Naive thymus-derived CD8-positive, alpha-beta T cell (primary cell): ENCODE measurements at regions not wholly inside any gene's neighbourhood (a gene's known extent, or its start where the extent isn't known, plus 50 kb on each side); places are given as distances from the start of the nearest gene placed in this dataset.

Source experiments
- ATAC-seq, 2 donors: fragments of 150-1000 bp; cut with Tn5 transposase in 1 of 2; sonication (Bioruptor Pico), chemical (Tn5 transposase) in 1 of 2; 1 replicate in 1 of 2; 2 replicates in 1 of 2; pipeline ENCODE4 v1.10.0; 2021; ENCODE audit warnings: mild to moderate bottlenecking in 2 of 2, moderate library complexity in 2 of 2
- POLR2A ChIA-PET: fragments of 350-600 bp; sonication (Branson Sonifier 250); formaldehyde crosslinking; loops from one replicate; lab custom pipeline; 2021; ENCODE audit warnings: antibody characterized with exemption; lab: Charles Lee
- DNase-seq, 10 donors: peaks; one replicate each; pipeline versions ENCODE4 v3.0.0 to v3.0.0-alpha.2; 2020 to 2022
- H3K27ac Mint-ChIP-seq, 10 donors: one replicate each; pipeline ENCODE4 v1.8.0; 2020 to 2022; ENCODE audit warnings: mild to moderate bottlenecking in 10 of 10, mixed read lengths in 10 of 10, moderate library complexity in 4 of 10, inconsistent platforms in 1 of 10
- H3K27me3 Mint-ChIP-seq, 5 donors: one replicate each; pipeline ENCODE4 v1.8.0; 2021 to 2022; ENCODE audit warnings: mixed read lengths in 5 of 5
- H3K36me3 Mint-ChIP-seq, 3 donors: one replicate each; pipeline ENCODE4 v1.8.0; 2020 to 2022; ENCODE audit warnings: mixed read lengths in 3 of 3, mild to moderate bottlenecking in 2 of 3, inconsistent platforms in 1 of 3
- H3K4me1 Mint-ChIP-seq, 4 donors: one replicate each; pipeline ENCODE4 v1.8.0; 2021 to 2022; ENCODE audit warnings: mixed read lengths in 4 of 4
- H3K4me3 Mint-ChIP-seq, 10 donors: one replicate each; pipeline ENCODE4 v1.8.0; 2020 to 2022; ENCODE audit warnings: mild to moderate bottlenecking in 10 of 10, mixed read lengths in 10 of 10, moderate library complexity in 6 of 10, inconsistent platforms in 1 of 10
- H3K9me3 Mint-ChIP-seq, 9 donors: one replicate each; pipeline ENCODE4 v1.8.0; 2020 to 2022; ENCODE audit warnings: mixed read lengths in 9 of 9, mild to moderate bottlenecking in 3 of 9, inconsistent platforms in 1 of 9, moderate library complexity in 1 of 9

DNA sequence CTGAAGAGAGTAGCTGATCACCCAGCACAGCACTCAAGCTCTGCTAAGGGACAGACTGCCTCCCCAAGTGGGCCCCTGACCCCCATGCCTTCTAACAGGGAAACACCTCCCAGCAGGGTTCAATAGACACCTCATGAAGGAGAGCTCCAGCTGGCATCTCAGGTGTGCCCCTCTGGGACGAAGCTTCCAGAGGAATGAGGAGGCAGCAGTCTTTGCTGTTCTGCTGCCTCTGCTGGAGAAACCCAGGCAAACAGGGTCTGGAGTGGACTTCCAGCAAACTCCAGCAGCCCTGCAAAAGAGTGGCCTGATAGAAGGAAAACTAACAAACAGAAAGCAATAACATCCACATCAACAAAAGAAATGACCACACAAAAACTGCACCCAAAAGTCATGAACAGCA lies 412.8 kb downstream of the PRDM5 start:
- H3K36me3 Mint-ChIP-seq, result peaks cover 0 to 7% (median 0%) of the 10 kb centered on the region in 3 donors

DNA sequence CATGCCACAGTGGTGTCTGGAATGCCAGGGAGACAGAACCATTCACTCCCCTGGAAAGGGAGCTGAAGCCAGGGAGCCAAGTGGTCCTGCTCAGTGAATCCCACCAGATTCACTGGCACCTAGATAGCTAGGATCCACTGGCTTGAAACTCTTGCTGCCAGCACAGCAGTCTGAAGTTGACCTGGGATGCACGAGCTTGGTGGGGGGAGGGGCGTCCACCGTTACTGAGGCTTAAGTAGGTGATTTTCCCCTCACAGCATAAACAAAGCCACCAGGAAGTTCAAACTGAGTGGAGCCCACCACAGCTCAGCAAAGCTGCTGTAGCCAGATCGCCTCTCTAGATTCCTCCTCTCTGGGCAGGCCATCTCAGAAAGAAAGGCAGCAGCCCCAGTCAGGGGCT lies 413.3 kb downstream of the PRDM5 start:
- DNase-seq, result no peak
- no peak for ATAC-seq
- no peaks in the 10 kb centered on the region for H3K4me1 Mint-ChIP-seq
- peaks cover 3 to 27% (median 5%) of the 10 kb centered on the region in 5 donors for H3K27me3 Mint-ChIP-seq
- POLR2A ChIA-PET, result no interaction called here
- H3K4me3 Mint-ChIP-seq, result no peak overlapping the region
- peaks cover 4 to 27% (median 14%) of the 10 kb centered on the region in 9 donors for H3K9me3 Mint-ChIP-seq
- no peak overlapping the region for H3K27ac Mint-ChIP-seq
- H3K36me3 Mint-ChIP-seq, result peaks cover 0 to 7% (median 0%) of the 10 kb centered on the region in 3 donors

More for the DNA sequence above, 412.8 kb downstream of the PRDM5 start:
- H3K4me1 Mint-ChIP-seq, result no peaks in the 10 kb centered on the region
- no peak overlapping the region for H3K4me3 Mint-ChIP-seq
- H3K27ac Mint-ChIP-seq, result no peak overlapping the region
- POLR2A ChIA-PET, result no interaction called here
- DNase-seq, result no peak
- peaks cover 4 to 29% (median 14%) of the 10 kb centered on the region in 9 donors for H3K9me3 Mint-ChIP-seq
- ATAC-seq, result no peak
- H3K27me3 Mint-ChIP-seq, result peaks cover 3 to 27% (median 5%) of the 10 kb centered on the region in 5 donors

DNA sequence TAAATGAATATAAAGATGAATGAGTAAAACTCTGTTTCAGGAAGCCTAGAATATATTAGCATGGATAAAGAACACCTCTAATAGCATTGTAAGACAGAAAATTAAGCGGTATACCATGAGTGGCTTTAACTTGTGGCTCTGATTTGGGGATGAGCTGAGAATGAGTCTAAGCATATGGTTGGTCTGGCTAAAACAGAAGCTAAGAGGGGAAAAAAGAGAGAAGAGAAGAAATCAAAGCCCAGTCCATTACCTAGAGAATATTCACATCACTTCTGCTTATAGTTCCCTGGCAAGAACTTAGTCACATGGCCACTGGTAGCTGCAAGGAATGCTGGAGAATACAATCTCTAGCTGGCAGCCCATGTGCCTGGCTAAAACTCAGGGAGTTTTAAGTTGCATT lies 414.5 kb downstream of the PRDM5 start:
- peaks cover 0 to 7% (median 0%) of the 10 kb centered on the region in 3 donors for H3K36me3 Mint-ChIP-seq
- DNase-seq, result no peak
- ATAC-seq, result no peak
- H3K4me1 Mint-ChIP-seq, result no peaks in the 10 kb centered on the region
- peaks cover 3 to 27% (median 6%) of the 10 kb centered on the region in 5 donors for H3K27me3 Mint-ChIP-seq
- POLR2A ChIA-PET, result no interaction called here
- H3K4me3 Mint-ChIP-seq, result no peak overlapping the region
- no peak overlapping the region for H3K27ac Mint-ChIP-seq
- peaks cover under 1 to 25% (median 14%) of the 10 kb centered on the region in 9 donors for H3K9me3 Mint-ChIP-seq

DNA sequence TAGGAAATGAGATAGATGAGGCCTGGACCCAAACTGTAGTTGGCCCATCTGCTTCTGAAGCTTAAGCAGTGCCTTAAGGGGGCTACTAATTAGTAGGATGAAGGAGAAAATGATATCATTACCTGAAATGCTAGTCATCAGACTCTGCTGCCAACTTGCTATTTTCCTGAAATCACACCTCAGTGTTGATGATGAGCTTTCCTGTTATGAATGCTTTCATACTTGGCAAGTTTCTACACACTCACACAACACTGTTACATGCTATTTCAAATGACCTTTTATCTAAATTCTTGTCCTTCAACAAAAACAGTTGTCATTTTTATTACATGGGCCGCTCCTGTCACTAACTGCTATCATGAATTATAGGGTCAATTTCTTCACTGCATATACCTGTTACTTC lies 416.0 kb downstream of the PRDM5 start:
- POLR2A ChIA-PET, result no interaction called here
- H3K4me1 Mint-ChIP-seq, result no peaks in the 10 kb centered on the region
- H3K36me3 Mint-ChIP-seq, result peaks cover 0 to under 1% (median 0%) of the 10 kb centered on the region in 3 donors
- no peak overlapping the region for H3K4me3 Mint-ChIP-seq
- ATAC-seq, result no peak
- peaks cover 2 to 19% (median 7%) of the 10 kb centered on the region in 9 donors for H3K9me3 Mint-ChIP-seq
- H3K27me3 Mint-ChIP-seq, result peaks cover 3 to 18% (median 10%) of the 10 kb centered on the region in 5 donors
- no peak for DNase-seq
- no peak overlapping the region for H3K27ac Mint-ChIP-seq

DNA sequence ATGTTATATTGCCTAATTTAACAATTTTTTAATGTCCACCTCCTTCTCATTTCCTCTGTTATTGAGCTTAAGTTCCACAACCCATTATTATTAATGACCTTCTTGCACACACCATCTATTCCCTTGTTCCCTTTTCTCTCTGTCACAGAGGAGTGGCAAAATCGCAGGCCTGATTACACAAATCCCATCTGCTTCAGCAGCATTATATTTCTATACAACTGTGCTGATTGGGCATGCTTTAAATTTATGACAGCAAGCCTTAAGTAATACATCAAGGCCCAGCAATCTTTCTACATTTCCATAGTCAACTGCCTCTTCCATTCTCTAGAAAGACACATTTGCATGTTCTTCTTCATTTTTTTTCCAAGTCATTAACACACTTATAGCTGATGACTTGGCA lies 423.8 kb downstream of the PRDM5 start:
- no peak overlapping the region for H3K4me3 Mint-ChIP-seq
- H3K9me3 Mint-ChIP-seq, result peaks cover 0 to 16% (median 4%) of the 10 kb centered on the region in 9 donors
- peaks cover 0 to 13% (median 9%) of the 10 kb centered on the region in 5 donors for H3K27me3 Mint-ChIP-seq
- no peak overlapping the region for H3K27ac Mint-ChIP-seq
- ATAC-seq (no peak), DNase-seq (no peak)
- POLR2A ChIA-PET, result no interaction called here
- no peaks in the 10 kb centered on the region for H3K4me1 Mint-ChIP-seq
- no peaks in the 10 kb centered on the region for H3K36me3 Mint-ChIP-seq

DNA sequence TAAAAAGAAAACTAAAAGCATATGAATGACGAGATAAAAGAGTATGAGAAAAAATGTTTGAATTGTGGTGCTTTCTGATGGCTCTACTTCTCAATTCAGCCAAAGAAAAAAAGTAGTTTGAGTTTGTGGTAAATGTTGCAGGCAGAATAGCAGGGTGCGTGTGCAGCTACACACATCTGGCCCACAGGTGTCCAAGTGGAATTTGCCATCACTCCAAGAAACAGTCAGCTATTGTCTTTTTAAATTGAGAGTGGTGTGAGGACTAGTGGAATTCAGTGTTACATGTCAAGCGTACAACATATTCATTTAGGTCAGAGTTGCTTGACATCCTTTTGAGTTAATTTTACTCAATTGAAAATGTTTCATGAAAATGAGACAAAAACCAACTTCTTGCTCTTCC lies 424.8 kb upstream of the MAD2L1 start:
- DNase-seq (no peak), ATAC-seq (no peak)
- Mint-ChIP-seq H3K36me3 (no peaks in the 10 kb centered on the region), H3K27ac (no peak overlapping the region), H3K27me3 (peaks cover 0 to 3% (median 0%) of the 10 kb centered on the region in 5 donors), H3K4me3 (no peak overlapping the region), H3K4me1 (no peaks in the 10 kb centered on the region), H3K9me3 (peaks cover 0 to 7% (median 0%) of the 10 kb centered on the region in 9 donors)
- POLR2A ChIA-PET, result no interaction called here

DNA sequence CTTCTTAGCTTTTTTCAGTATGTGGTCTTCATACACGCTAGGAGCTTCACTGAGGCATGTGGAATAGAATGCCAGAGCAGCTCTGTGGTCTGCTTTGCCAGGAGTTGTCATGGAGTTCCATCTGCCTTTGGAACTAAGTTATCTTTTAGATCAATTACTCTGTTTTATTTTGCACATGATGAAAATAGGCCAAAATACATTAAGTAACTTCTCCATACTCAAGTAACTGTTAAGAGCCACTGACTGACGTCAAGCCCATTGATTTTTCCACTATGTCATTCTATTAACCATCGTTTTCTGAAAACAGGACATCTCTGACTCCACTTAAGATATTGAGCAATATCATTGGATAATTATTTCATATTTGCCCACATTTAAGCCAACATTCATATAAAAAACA lies 415.1 kb upstream of the MAD2L1 start:
- Mint-ChIP-seq H3K9me3 (peaks cover 0 to 7% (median 0%) of the 10 kb centered on the region in 9 donors), H3K36me3 (no peaks in the 10 kb centered on the region), H3K27me3 (peaks cover 0 to 2% (median 0%) of the 10 kb centered on the region in 5 donors), H3K27ac (no peak overlapping the region), H3K4me3 (no peak overlapping the region), H3K4me1 (no peaks in the 10 kb centered on the region)
- DNase-seq, result no peak
- no peak for ATAC-seq
- POLR2A ChIA-PET, result no interaction called here

DNA sequence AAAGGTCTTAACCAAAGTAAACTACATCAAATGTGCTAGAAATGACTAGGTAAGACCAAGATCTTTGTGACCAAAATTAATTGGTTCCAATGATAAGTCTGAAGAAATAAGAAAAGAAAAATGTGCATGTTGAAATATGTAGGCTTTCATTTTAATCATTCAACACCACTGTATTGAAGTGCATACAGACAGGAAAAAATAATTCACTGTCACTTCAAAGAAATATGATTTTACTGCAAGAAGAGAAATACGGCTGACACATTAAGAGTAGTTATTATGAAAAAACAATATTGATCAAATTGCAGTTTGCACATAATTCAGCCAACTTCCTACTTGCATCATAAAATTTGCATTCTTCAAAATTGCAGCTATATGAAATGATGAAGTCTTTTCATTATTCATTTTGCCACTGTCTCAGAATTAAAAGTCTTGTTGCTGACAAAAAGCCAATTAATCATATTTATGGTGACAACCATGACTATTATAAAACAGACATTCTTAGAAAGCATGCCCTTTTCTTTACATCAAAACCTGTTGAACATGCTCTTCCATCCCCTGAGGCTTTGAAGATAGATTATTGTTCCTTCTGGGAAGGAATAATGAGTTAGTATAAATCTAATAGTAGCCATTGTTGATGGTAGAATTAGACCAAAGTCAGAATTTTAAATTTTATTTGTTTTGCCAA lies 405.9 kb upstream of the MAD2L1 start:
- no peaks in the 10 kb centered on the region for H3K4me1 Mint-ChIP-seq
- H3K27ac Mint-ChIP-seq, result no peak overlapping the region
- ATAC-seq (no peak), DNase-seq (no peak)
- H3K9me3 Mint-ChIP-seq, result peaks cover 0 to 2% (median 0%) of the 10 kb centered on the region in 9 donors
- no peak overlapping the region for H3K4me3 Mint-ChIP-seq
- peaks cover 0 to 10% (median 0%) of the 10 kb centered on the region in 5 donors for H3K27me3 Mint-ChIP-seq
- POLR2A ChIA-PET, result no interaction called here
- H3K36me3 Mint-ChIP-seq, result no peaks in the 10 kb centered on the region

DNA sequence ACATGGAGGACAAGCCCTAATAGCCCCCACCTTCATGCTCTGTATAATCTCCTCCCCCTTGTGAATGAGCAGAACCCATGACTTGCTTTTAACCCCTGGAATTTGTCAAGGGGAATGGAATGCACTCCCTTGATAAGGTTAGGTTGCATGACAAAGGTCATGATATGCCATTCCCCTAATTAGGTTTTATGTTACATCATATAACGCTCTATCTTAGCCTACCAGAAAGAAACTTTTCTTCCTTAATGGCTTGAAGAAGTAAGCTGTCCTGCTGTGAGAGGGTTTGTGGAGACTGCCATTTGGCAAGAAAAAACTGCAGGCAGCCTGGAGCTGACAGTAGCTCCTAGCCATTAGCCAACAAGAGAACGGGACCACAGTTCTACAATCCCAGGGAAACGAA lies 399.8 kb upstream of the MAD2L1 start:
- no peaks in the 10 kb centered on the region for H3K4me1 Mint-ChIP-seq
- no peak overlapping the region for H3K27ac Mint-ChIP-seq
- POLR2A ChIA-PET, result no interaction called here
- peaks cover 0 to 20% (median 3%) of the 10 kb centered on the region in 5 donors for H3K27me3 Mint-ChIP-seq
- DNase-seq (no peak), ATAC-seq (no peak)
- H3K4me3 Mint-ChIP-seq, result no peak overlapping the region
- H3K36me3 Mint-ChIP-seq, result peaks cover 0 to 17% (median 0%) of the 10 kb centered on the region in 3 donors
- H3K9me3 Mint-ChIP-seq, result peaks cover 0 to 23% (median 14%) of the 10 kb centered on the region in 9 donors

DNA sequence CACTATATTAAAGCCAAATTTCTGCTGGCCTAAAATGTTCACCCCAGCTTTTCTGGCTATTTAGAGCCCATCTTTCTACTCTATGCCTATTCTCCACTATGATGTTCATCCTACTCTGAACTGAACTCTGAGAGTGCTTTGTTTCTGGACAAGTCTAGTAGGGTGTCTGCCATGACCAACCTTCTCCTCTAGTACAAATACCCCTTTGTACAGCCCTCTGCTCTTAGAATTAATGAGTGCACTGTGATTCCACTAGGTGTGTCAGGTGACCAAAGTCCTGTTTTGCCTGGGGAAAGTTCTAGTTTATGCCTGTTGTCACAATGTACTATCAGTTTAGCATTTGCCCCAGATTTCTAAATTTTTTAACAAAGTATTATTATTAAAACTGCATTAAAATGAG lies 388.1 kb upstream of the MAD2L1 start:
- H3K36me3 Mint-ChIP-seq, result no peaks in the 10 kb centered on the region
- POLR2A ChIA-PET, result no interaction called here
- no peaks in the 10 kb centered on the region for H3K4me1 Mint-ChIP-seq
- ATAC-seq (no peak), DNase-seq (no peak)
- H3K27me3 Mint-ChIP-seq, result peaks cover 2 to 25% (median 3%) of the 10 kb centered on the region in 5 donors
- no peak overlapping the region for H3K4me3 Mint-ChIP-seq
- peaks cover 0 to 2% (median 0%) of the 10 kb centered on the region in 9 donors for H3K9me3 Mint-ChIP-seq
- no peak overlapping the region for H3K27ac Mint-ChIP-seq

DNA sequence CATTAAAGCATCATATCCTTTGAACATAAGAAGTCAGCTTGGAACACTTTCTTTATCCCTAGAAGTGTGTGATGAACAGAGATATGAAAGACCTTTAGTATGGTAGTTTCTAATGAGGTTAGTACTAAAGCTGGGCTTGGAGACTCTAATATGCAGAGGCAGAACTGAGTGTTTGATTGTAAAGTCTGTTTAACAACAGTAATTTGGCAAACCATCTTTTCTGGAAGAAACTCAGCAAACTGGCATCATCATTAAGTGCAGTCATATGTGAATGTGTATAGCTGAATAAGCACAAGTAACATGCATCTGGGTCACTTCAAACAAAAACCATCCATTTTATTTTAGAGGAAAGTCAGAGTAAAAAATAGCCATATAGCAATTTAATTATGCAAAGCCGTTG lies 385.9 kb upstream of the MAD2L1 start:
- Mint-ChIP-seq H3K27me3 (peaks cover 4 to 35% (median 8%) of the 10 kb centered on the region in 5 donors), H3K27ac (no peak overlapping the region), H3K36me3 (no peaks in the 10 kb centered on the region), H3K4me3 (no peak overlapping the region), H3K4me1 (no peaks in the 10 kb centered on the region), H3K9me3 (no peaks in the 10 kb centered on the region)
- ATAC-seq, result no peak
- POLR2A ChIA-PET, result no interaction called here
- no peak for DNase-seq

DNA sequence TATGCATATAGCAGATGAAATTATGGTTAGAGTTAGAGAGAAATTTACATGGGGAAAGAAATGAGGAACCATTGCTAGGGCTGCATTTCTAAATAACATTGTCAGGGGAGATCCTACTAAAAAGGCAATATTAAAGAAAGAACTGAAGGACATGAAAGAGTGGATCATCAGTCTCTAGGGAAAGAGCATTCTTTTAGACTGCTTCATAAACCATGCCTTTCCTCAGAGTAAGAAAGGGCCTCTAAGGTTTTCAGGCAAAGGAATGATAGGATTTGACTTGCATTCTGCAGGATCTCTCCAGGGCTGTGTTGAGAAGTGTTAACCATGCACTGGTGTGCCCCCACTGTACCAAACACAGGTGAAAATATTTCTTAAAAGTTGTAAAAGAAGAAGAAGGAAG lies 385.4 kb upstream of the MAD2L1 start:
- H3K4me1 Mint-ChIP-seq, result no peaks in the 10 kb centered on the region
- DNase-seq (no peak), ATAC-seq (no peak)
- H3K27ac Mint-ChIP-seq, result no peak overlapping the region
- POLR2A ChIA-PET, result no interaction called here
- peaks cover 4 to 35% (median 8%) of the 10 kb centered on the region in 5 donors for H3K27me3 Mint-ChIP-seq
- H3K9me3 Mint-ChIP-seq, result no peaks in the 10 kb centered on the region
- H3K4me3 Mint-ChIP-seq, result no peak overlapping the region
- no peaks in the 10 kb centered on the region for H3K36me3 Mint-ChIP-seq

DNA sequence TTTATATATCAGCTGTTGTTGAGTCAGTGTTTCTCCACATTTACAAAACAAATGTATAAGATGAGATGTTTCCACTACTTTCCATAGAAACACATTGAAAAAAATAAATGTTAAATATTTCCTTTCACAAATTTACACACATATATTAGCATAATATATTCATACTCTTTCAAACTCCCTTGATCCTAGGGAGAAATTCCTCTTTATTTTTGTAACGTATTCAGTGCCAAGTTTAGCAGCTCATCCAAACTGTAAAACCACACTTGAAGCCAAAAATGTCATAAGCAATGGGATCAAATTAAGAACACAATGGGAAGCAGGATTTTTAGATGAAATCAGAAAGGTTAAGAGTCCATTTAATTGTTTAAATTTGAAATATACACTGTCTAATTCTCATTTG lies 381.1 kb upstream of the MAD2L1 start:
- Mint-ChIP-seq H3K4me3 (no peak overlapping the region), H3K27ac (no peak overlapping the region), H3K27me3 (peaks cover 5 to 35% (median 7%) of the 10 kb centered on the region in 5 donors), H3K9me3 (no peaks in the 10 kb centered on the region), H3K4me1 (no peaks in the 10 kb centered on the region), H3K36me3 (no peaks in the 10 kb centered on the region)
- DNase-seq (no peak), ATAC-seq (no peak)
- POLR2A ChIA-PET, result no interaction called here
